MCF 10A (cell line): ENCODE measurements at regions not wholly inside any gene's neighbourhood (a gene's known extent, or its start where the extent isn't known, plus 50 kb on each side); places are given as distances from the start of the nearest gene placed in this dataset.

Source experiments
- BruUV-seq: library from RNA; stranded (reverse); fragments of 400-500 nt; replicated peaks from 2 replicates; lab custom pipeline; 2021; lab: Mats Ljungman, UMichigan
- CTCF ChIA-PET: fragments of 300-600 bp; sonication (Branson Sonifier 250); formaldehyde crosslinking; extraction: SDS; loops from one replicate; lab custom pipeline; 2021; ENCODE audit warnings: antibody characterized with exemption, inconsistent platforms; lab: Yijun Ruan, JAX
- POLR2A ChIA-PET: fragments of 300-600, 350-650 bp; sonication (Branson Sonifier 250); formaldehyde crosslinking; extraction: SDS; loops from one replicate; lab custom pipeline; 2020; ENCODE audit warnings: antibody characterized with exemption, inconsistent platforms; lab: Yijun Ruan, JAX
- DNase-seq: peaks from one replicate; pipeline ENCODE4 v3.0.0-alpha.2; 2018; ENCODE audit not compliant: unreplicated experiment
- H3K27ac Mint-ChIP-seq: one replicate; pipeline ENCODE4 v1.8.0; 2022; ENCODE audit warnings: mild to moderate bottlenecking, low read depth, mixed read lengths; ENCODE audit not compliant: unreplicated experiment
- H3K27me3 Mint-ChIP-seq: one replicate; pipeline ENCODE4 v1.8.0; 2022; ENCODE audit warnings: mixed read lengths; ENCODE audit not compliant: insufficient read depth, unreplicated experiment
- H3K36me3 Mint-ChIP-seq: one replicate; pipeline ENCODE4 v1.8.0; 2022; ENCODE audit warnings: mild to moderate bottlenecking, moderate library complexity, mixed read lengths; ENCODE audit not compliant: insufficient read depth, unreplicated experiment
- H3K4me1 Mint-ChIP-seq: one replicate; pipeline ENCODE4 v1.8.0; 2022; ENCODE audit warnings: mixed read lengths; ENCODE audit not compliant: insufficient read depth, unreplicated experiment
- H3K4me3 Mint-ChIP-seq: one replicate; pipeline ENCODE4 v1.8.0; 2022; ENCODE audit warnings: mild to moderate bottlenecking, moderate library complexity, mixed read lengths; ENCODE audit not compliant: unreplicated experiment
- H3K9me3 Mint-ChIP-seq: one replicate; pipeline ENCODE4 v1.8.0; 2022; ENCODE audit warnings: mixed read lengths; ENCODE audit not compliant: unreplicated experiment
- CTCF ChIP-seq: fragments of 200-600 bp; IDR thresholded peaks from one replicate; pipeline ENCODE4 v1.8.0; 2022; ENCODE audit warnings: antibody characterized with exemption, mild to moderate bottlenecking; ENCODE audit not compliant: unreplicated experiment
- intact Hi-C: fragments of 100-400 bp; cut with micrococcal nuclease; formaldehyde crosslinking; loops from 2 replicates; pipeline ENCODE4 v1.14.1; 2022

- intact Hi-C loops = no loop called here
- no TSS peak for BruUV-seq
- no peak for DNase-seq
- no peak overlapping the region for H3K27ac Mint-ChIP-seq
- H3K4me1 Mint-ChIP-seq = no peaks in the 10 kb centered on the region
- H3K36me3 Mint-ChIP-seq = no peaks in the 10 kb centered on the region
- POLR2A ChIA-PET = interaction anchor here (0.7 kb wide), 1 partner anchor 329 kb away, joined by 3 read pairs; no protein-coding TSS in a partner anchor
- H3K9me3 Mint-ChIP-seq = no peaks in the 10 kb centered on the region
- H3K27me3 Mint-ChIP-seq = no peaks in the 10 kb centered on the region
- H3K4me3 Mint-ChIP-seq = no peak overlapping the region
- CTCF ChIA-PET = no interaction called here
- no peak for TF ChIP-seq CTCF
Measured at GRCh38 chr20:51917886-51918535, 115.7 kb upstream of the SALL4 start.

- BruUV-seq = no TSS peak
- H3K27me3 Mint-ChIP-seq = no peaks in the 10 kb centered on the region
- H3K4me1 Mint-ChIP-seq = no peaks in the 10 kb centered on the region
- H3K27ac Mint-ChIP-seq = no peak overlapping the region
- H3K36me3 Mint-ChIP-seq = no peaks in the 10 kb centered on the region
- CTCF ChIA-PET = interaction anchor here (0.6 kb wide), 1 partner anchor 96 kb away, joined by 4 read pairs; no protein-coding TSS in a partner anchor
- intact Hi-C loops = no loop called here
- no peak for TF ChIP-seq CTCF
- no peak overlapping the region for H3K4me3 Mint-ChIP-seq
- H3K9me3 Mint-ChIP-seq = no peaks in the 10 kb centered on the region
- POLR2A ChIA-PET = no interaction called here
- no peak for DNase-seq
Measured at GRCh38 chr20:51916244-51916643, 113.9 kb upstream of the SALL4 start.

DNA sequence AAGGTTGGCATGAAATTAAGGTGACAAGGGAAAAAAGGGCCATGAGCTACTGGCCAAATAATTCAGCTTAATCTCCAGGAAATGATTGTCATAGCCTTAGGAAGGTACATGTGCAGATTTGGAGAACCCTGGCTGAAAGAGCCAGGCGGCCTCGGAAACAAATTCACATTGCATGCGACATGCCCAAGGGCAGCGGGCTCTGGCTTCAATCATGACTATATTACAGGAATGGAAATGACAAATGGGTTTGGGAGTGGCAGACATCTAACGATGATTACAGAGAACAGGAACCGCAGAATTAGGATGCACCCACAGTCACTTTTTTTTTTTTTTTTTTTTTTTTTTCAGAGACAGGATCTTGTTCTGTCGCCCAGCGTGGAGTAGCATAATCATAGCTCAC, 112.4 kb upstream of the SALL4 start:
- no peak for DNase-seq
- intact Hi-C loops = no loop called here
- CTCF ChIA-PET = interaction anchor here (0.6 to 0.7 kb wide), 4 partner anchors 34 to 170 kb away, joined by 3 to 4 read pairs (median 3); no protein-coding TSS in a partner anchor
- POLR2A ChIA-PET = no interaction called here
- no TSS peak for BruUV-seq
- H3K4me3 Mint-ChIP-seq = no peak overlapping the region
- H3K27me3 Mint-ChIP-seq = no peaks in the 10 kb centered on the region
- TF ChIP-seq CTCF = no peak
- no peaks in the 10 kb centered on the region for H3K36me3 Mint-ChIP-seq
- H3K9me3 Mint-ChIP-seq = no peaks in the 10 kb centered on the region
- no peak overlapping the region for H3K27ac Mint-ChIP-seq
- H3K4me1 Mint-ChIP-seq = peaks cover 8% of the 10 kb centered on the region

DNA sequence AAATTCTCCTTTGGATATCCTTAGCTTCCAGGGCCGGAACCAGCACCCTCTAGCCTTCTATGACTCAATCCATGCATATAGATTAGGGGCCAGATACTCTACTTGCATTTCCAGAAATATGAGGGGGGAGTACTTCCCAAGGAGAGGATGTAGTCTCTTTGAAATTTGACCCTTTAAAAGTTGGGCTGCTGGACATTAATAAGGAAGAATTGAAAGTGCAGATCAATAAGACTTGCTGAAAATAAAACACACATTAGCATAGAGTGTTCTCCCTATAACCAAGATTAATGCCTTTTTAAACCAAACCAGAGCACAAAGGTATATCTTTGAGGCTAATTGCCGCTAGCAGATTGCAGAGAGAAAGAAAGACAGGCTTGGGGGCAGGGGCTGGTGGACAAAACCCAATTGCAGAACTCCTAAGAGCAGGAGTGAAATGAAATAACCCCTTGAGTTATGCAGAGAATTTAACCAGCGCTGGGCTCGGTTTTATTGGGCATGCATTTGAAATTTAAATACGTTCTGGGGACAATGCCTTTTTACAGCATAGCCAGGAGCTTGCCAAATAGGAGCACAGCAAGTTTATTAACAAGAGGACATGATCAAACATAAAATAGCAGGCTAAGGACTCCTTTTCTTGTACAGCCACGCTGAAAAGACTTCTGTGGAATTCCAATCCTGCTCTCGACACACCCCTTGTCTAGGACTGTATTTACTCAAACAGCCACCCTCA, 108.2 kb upstream of the SALL4 start:
- intact Hi-C loops = no loop called here
- H3K4me1 Mint-ChIP-seq = peaks cover 8% of the 10 kb centered on the region

More for the DNA sequence above, 108.2 kb upstream of the SALL4 start:
- no peaks in the 10 kb centered on the region for H3K36me3 Mint-ChIP-seq
- DNase-seq = no peak
- no peaks in the 10 kb centered on the region for H3K27me3 Mint-ChIP-seq
- no peak overlapping the region for H3K4me3 Mint-ChIP-seq
- no TSS peak for BruUV-seq
- TF ChIP-seq CTCF = no peak
- no peak overlapping the region for H3K27ac Mint-ChIP-seq
- ChIA-PET POLR2A (no interaction called here), CTCF (interaction anchor here (0.6 kb wide), 1 partner anchor 65 kb away, joined by 3 read pairs; no protein-coding TSS in a partner anchor)
- no peaks in the 10 kb centered on the region for H3K9me3 Mint-ChIP-seq
